ENCODE measurements at regions not wholly inside any gene's neighbourhood (a gene's known extent, or its start where the extent isn't known, plus 50 kb on each side); places are given as distances from the start of the nearest gene placed in this dataset.

GRCh38 chr4:156137679-156138473 lies 184.2 kb upstream of the CTSO start:
- TF ChIP-seq POLR2A (IDR thresholded peaks at IDR 0.05; ENCODE audit: borderline replicate concordance, extremely low read depth, insufficient read depth, insufficient read length), result no peak
- no peak for TF ChIP-seq REST (IDR thresholded peaks at IDR 0.05; ENCODE audit: low read depth)
- TF ChIP-seq ATF3 (IDR thresholded peaks at IDR 0.05), result no peak
- no peak for TF ChIP-seq EGR1 (IDR thresholded peaks at IDR 0.05; ENCODE audit: low read depth)
- TF ChIP-seq ELF1 (IDR thresholded peaks at IDR 0.05; ENCODE audit: borderline replicate concordance, low read depth), result no peak
- no peak for TF ChIP-seq RAD21 (IDR thresholded peaks at IDR 0.05; ENCODE audit: low read depth)
- TF ChIP-seq CTCF (IDR thresholded peaks at IDR 0.05 in 2 of 3, conservative IDR thresholded peaks at IDR 0.05 in 1 of 3; ENCODE audit: borderline replicate concordance in 1 of 3, insufficient read depth in 1 of 3, low read depth in 2 of 3, low read length in 2 of 3), result no peak
- TF ChIP-seq ZNF274 (IDR thresholded peaks at IDR 0.05; ENCODE audit: low read depth, low read length), result no peak
- TF ChIP-seq SP1 (IDR thresholded peaks at IDR 0.05; ENCODE audit: low read depth), result no peak
- no peak for TF ChIP-seq ZBTB33 (IDR thresholded peaks at IDR 0.05; ENCODE audit: extremely low read depth, insufficient replicate concordance, low read length)
- TF ChIP-seq MAX (IDR thresholded peaks at IDR 0.05), result no peak
- no peak for TF ChIP-seq ZFX (IDR thresholded peaks at IDR 0.05)
- TF ChIP-seq SIN3A (IDR thresholded peaks at IDR 0.05; ENCODE audit: low read depth), result no peak
- no peak for TF ChIP-seq CBX3 (IDR thresholded peaks at IDR 0.05; ENCODE audit: low read depth)
- TF ChIP-seq CEBPB (IDR thresholded peaks at IDR 0.05; ENCODE audit: low read depth), result no peak
- TF ChIP-seq POLR2AphosphoS5 (IDR thresholded peaks at IDR 0.05; ENCODE audit: low read depth, low read length), result no peak
- TF ChIP-seq EZH2 (IDR thresholded peaks at IDR 0.05), result no peak
- TF ChIP-seq EZH2phosphoT487 (IDR thresholded peaks at IDR 0.05; ENCODE audit: borderline replicate concordance), result no peak
- no peak for TF ChIP-seq YY1 (IDR thresholded peaks at IDR 0.05; ENCODE audit: extremely low read depth, insufficient replicate concordance, low read depth, low read length)
- no peak for TF ChIP-seq SRF (IDR thresholded peaks at IDR 0.05; ENCODE audit: low read depth)
- no peaks in the 10 kb centered on the region for H3K4me1 ChIP-seq (ENCODE audit: control insufficient read depth in 1 of 2, insufficient read depth in 2 of 2, low read length in 2 of 2)
- H3K36me3 ChIP-seq (ENCODE audit: control insufficient read depth in 1 of 2, insufficient read depth in 2 of 2, low read length in 2 of 2), result no peaks in the 10 kb centered on the region
- no peaks in the 10 kb centered on the region for H4K20me1 ChIP-seq (ENCODE audit: insufficient read depth)
- H3K9me2 ChIP-seq (ENCODE audit: insufficient read depth), result no peaks in the 10 kb centered on the region; the same call in 1 of the 2 replicates
- DNase-seq (ENCODE audit: low read depth, low spot score) (no peak), ATAC-seq (no peak)
- no peak overlapping the region for H3K4me3 ChIP-seq (replicated peaks in 1 of 2; ENCODE audit: low read depth in 1 of 2, low read length in 2 of 2)
- ChIA-PET RAD21 (ENCODE audit: low non-redundant PET in 1 of 2, low total read pairs in 2 of 2, uncharacterized antibody in 2 of 2, unreplicated experiment in 2 of 2) (no interaction called here), POLR2A (interaction anchor here (0.5 kb wide), 1 partner anchor 11 kb away, joined by 5 read pairs; no protein-coding TSS in a partner anchor), CTCF (no interaction called here)
- H3K79me2 ChIP-seq (ENCODE audit: insufficient read depth, low read length), result no peaks in the 10 kb centered on the region
- H3K27me3 ChIP-seq (ENCODE audit: insufficient read depth, low read length), result no peaks in the 10 kb centered on the region
- intact Hi-C loops (cut with micrococcal nuclease), result no loop called here
- no peak overlapping the region for H3K9ac ChIP-seq (ENCODE audit: low read length)
- no peak overlapping the region for H3K27ac ChIP-seq (ENCODE audit: low read depth, low read length)
- no peak overlapping the region for H2AFZ ChIP-seq (ENCODE audit: low read depth, low read length, poor library complexity, severe bottlenecking)
- BruUV-seq (replicated peaks), result no TSS peak
- no peak overlapping the region for H3K4me2 ChIP-seq (ENCODE audit: low read length)
- no peaks in the 10 kb centered on the region for H3K9me3 ChIP-seq (ENCODE audit: control insufficient read depth in 1 of 2, insufficient read depth in 1 of 2, low read depth in 1 of 2, low read length in 2 of 2)

All from HCT116 (cell line).